GM23338 (cell line): ENCODE measurements at regions not wholly inside any gene's neighbourhood (a gene's known extent, or its start where the extent isn't known, plus 50 kb on each side); places are given as distances from the start of the nearest gene placed in this dataset.
A peak's percentile ranks its signal among the peaks of the same experiment; 100 is the strongest.

Source experiments
- CREB1 ChIP-seq: fragments of 250-450 bp; sonication (Bioruptor Pico); IDR thresholded peaks from 2 replicates; pipeline ENCODE4 v1.5.0; 2020; ENCODE audit warnings: low read depth, mild to moderate bottlenecking, moderate library complexity
- EZH2 ChIP-seq: fragments of 200-600 bp; sonication (generic); IDR thresholded peaks from one replicate; pipeline ENCODE4 v1.8.0; 2017; ENCODE audit warnings: antibody characterized with exemption, mild to moderate bottlenecking, low read depth; ENCODE audit not compliant: unreplicated experiment
- EZH2phosphoT487 ChIP-seq: fragments of 200-600 bp; sonication (generic); IDR thresholded peaks from one replicate; pipeline ENCODE4 v1.8.1; 2018; ENCODE audit warnings: antibody characterized with exemption; ENCODE audit not compliant: unreplicated experiment
- JUNB ChIP-seq: IDR thresholded peaks from one replicate; pipeline ENCODE4 v1.6.1; 2016; ENCODE audit warnings: antibody characterized with exemption; ENCODE audit not compliant: unreplicated experiment
- NANOG ChIP-seq: IDR thresholded peaks from 2 replicates; pipeline ENCODE4 v1.6.1; 2016; ENCODE audit warnings: antibody characterized with exemption, borderline replicate concordance
- POLR2AphosphoS5 ChIP-seq: IDR thresholded peaks from 2 replicates; pipeline ENCODE4 v1.6.1; 2016; ENCODE audit warnings: antibody characterized with exemption, low read depth
- REST ChIP-seq: IDR thresholded peaks from one replicate; pipeline ENCODE4 v1.6.1; 2018; ENCODE audit warnings: antibody characterized with exemption; ENCODE audit not compliant: unreplicated experiment
- ZNF331 ChIP-seq: fragments of 250-450 bp; sonication (Bioruptor Pico); IDR thresholded peaks from 2 replicates; pipeline ENCODE4 v1.5.0; 2020; ENCODE audit warnings: low read depth, mild to moderate bottlenecking, moderate library complexity
- TF ChIP-seq, protein P1 (sequence below), 2 experiments: fragments of 200-600 bp in 1 of 2; sonication (generic) in 1 of 2; conservative IDR thresholded peaks; 2 replicates each; pipeline versions ENCODE4 v1.5.1 to v1.6.1; 2016 to 2017; ENCODE audit warnings: antibody characterized with exemption in 2 of 2, low read depth in 2 of 2, mild to moderate bottlenecking in 2 of 2, moderate library complexity in 1 of 2

GRCh38 chr3:35864871-35865270 is 225.5 kb downstream of the ARPP21 start:
- TF ChIP-seq, protein P1, sequence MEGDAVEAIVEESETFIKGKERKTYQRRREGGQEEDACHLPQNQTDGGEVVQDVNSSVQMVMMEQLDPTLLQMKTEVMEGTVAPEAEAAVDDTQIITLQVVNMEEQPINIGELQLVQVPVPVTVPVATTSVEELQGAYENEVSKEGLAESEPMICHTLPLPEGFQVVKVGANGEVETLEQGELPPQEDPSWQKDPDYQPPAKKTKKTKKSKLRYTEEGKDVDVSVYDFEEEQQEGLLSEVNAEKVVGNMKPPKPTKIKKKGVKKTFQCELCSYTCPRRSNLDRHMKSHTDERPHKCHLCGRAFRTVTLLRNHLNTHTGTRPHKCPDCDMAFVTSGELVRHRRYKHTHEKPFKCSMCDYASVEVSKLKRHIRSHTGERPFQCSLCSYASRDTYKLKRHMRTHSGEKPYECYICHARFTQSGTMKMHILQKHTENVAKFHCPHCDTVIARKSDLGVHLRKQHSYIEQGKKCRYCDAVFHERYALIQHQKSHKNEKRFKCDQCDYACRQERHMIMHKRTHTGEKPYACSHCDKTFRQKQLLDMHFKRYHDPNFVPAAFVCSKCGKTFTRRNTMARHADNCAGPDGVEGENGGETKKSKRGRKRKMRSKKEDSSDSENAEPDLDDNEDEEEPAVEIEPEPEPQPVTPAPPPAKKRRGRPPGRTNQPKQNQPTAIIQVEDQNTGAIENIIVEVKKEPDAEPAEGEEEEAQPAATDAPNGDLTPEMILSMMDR (conservative IDR thresholded peaks at IDR 0.05; ENCODE audit: low read depth in 2 of 2) = peak; percentile 31 to 63; a peak in 3 of 4 replicates
- TF ChIP-seq JUNB (no peak), POLR2AphosphoS5 (no peak), EZH2 (no peak), CREB1 (CRISPR knock-in tag) (no peak), REST (no peak), EZH2phosphoT487 (no peak), ZNF331 (CRISPR knock-in tag) (no peak), NANOG (no peak)
